ENCODE measurements at regions not wholly inside any gene's neighbourhood (a gene's known extent, or its start where the extent isn't known, plus 50 kb on each side); places are given as distances from the start of the nearest gene placed in this dataset.

GRCh38 chr21:26405735-26406361, 167.2 kb downstream of the CYYR1 start:
- TF ChIP-seq ZBTB7A (IDR thresholded peaks at IDR 0.05; ENCODE audit: low read depth): no peak
- TF ChIP-seq FOXM1 (IDR thresholded peaks at IDR 0.05; ENCODE audit: borderline replicate concordance, low read depth): no peak
- TF ChIP-seq NFIC (IDR thresholded peaks at IDR 0.05): no peak
- no peak for TF ChIP-seq EP300 (IDR thresholded peaks at IDR 0.05; ENCODE audit: borderline replicate concordance)
- TF ChIP-seq EGR1 (IDR thresholded peaks at IDR 0.05): no peak
- TF ChIP-seq RAD21 (IDR thresholded peaks at IDR 0.05; ENCODE audit: low read depth): no peak
- TF ChIP-seq, protein P1, sequence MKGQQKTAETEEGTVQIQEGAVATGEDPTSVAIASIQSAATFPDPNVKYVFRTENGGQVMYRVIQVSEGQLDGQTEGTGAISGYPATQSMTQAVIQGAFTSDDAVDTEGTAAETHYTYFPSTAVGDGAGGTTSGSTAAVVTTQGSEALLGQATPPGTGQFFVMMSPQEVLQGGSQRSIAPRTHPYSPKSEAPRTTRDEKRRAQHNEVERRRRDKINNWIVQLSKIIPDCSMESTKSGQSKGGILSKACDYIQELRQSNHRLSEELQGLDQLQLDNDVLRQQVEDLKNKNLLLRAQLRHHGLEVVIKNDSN (IDR thresholded peaks at IDR 0.05): no peak
- TF ChIP-seq YY1 (IDR thresholded peaks at IDR 0.05; ENCODE audit: low read depth): no peak
- no peak for TF ChIP-seq TCF12 (IDR thresholded peaks at IDR 0.05; ENCODE audit: low read depth)
- TF ChIP-seq CREB1 (IDR thresholded peaks at IDR 0.05; ENCODE audit: low read depth): no peak
- TF ChIP-seq TAF1 (IDR thresholded peaks at IDR 0.05; ENCODE audit: low read depth): no peak
- no peak for TF ChIP-seq CEBPB (IDR thresholded peaks at IDR 0.05)
- no peak for TF ChIP-seq REST (IDR thresholded peaks at IDR 0.05; ENCODE audit: low read depth)
- no peak for TF ChIP-seq TEAD4 (IDR thresholded peaks at IDR 0.05)
- no peak for TF ChIP-seq MAX (IDR thresholded peaks at IDR 0.05)

GRCh38 chr21:26405071-26405470, 168.0 kb downstream of the CYYR1 start:
- peak; percentile 26; the same call in 1 of the 2 replicates for TF ChIP-seq TEAD4 (IDR thresholded peaks at IDR 0.05)
- no peak for TF ChIP-seq TCF12 (IDR thresholded peaks at IDR 0.05; ENCODE audit: low read depth)

DNA sequence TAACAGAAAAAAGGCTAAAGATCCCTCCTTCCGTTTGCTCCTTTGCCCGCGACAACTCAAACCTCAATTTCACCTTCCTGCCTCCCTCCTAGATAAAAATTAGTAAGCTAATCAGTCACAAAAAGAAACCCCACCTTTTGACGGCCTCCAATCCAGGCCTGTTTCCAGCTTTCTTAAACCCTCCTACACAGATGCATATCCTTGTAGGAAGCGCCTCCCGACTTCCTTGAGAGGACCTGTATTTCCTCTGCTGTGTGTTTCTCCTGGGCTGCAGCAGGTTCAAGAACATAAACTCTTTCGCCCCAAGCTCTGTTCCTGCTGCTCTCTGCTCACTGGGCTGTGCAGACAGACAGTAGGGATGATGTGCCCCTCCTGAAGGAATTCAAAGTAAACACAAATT, 168.8 kb downstream of the CYYR1 start:
- TF ChIP-seq FOXM1 (IDR thresholded peaks at IDR 0.05; ENCODE audit: borderline replicate concordance, low read depth) (no peak), RAD21 (IDR thresholded peaks at IDR 0.05; ENCODE audit: low read depth) (no peak), TAF1 (IDR thresholded peaks at IDR 0.05; ENCODE audit: low read depth) (no peak), CEBPB (IDR thresholded peaks at IDR 0.05) (no peak)

DNA sequence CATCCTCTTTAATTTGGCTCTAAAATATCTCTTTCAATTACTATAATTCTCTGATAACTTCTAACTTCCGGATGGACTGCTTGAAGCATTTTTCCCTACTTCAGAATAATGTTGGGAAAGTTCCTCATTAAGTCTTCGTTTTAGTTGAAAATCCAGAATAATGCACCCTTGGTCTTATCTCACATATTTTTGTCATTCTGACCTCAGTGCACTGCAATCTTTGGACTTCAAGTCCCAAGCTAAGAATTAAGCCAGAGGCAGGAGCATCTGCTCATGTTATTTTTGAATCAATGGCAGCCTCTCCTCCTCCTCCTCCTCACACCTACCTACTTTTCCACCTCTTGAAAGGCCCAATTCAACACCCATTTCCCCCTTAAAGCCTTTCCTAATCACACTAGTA, 169.8 kb downstream of the CYYR1 start:
- TF ChIP-seq ZBTB7A (IDR thresholded peaks at IDR 0.05; ENCODE audit: low read depth) (no peak), EP300 (IDR thresholded peaks at IDR 0.05; ENCODE audit: borderline replicate concordance) (no peak), MAX (IDR thresholded peaks at IDR 0.05) (no peak), EGR1 (IDR thresholded peaks at IDR 0.05) (no peak), CEBPB (IDR thresholded peaks at IDR 0.05) (no peak), TEAD4 (IDR thresholded peaks at IDR 0.05) (no peak), NFIC (IDR thresholded peaks at IDR 0.05) (no peak), REST (IDR thresholded peaks at IDR 0.05; ENCODE audit: low read depth) (no peak), YY1 (IDR thresholded peaks at IDR 0.05; ENCODE audit: low read depth) (no peak), TAF1 (IDR thresholded peaks at IDR 0.05; ENCODE audit: low read depth) (no peak), TCF12 (IDR thresholded peaks at IDR 0.05; ENCODE audit: low read depth) (no peak), FOXM1 (IDR thresholded peaks at IDR 0.05; ENCODE audit: borderline replicate concordance, low read depth) (no peak), CREB1 (IDR thresholded peaks at IDR 0.05; ENCODE audit: low read depth) (no peak), RAD21 (IDR thresholded peaks at IDR 0.05; ENCODE audit: low read depth) (no peak)
- TF ChIP-seq, protein P1 (IDR thresholded peaks at IDR 0.05): no peak

DNA sequence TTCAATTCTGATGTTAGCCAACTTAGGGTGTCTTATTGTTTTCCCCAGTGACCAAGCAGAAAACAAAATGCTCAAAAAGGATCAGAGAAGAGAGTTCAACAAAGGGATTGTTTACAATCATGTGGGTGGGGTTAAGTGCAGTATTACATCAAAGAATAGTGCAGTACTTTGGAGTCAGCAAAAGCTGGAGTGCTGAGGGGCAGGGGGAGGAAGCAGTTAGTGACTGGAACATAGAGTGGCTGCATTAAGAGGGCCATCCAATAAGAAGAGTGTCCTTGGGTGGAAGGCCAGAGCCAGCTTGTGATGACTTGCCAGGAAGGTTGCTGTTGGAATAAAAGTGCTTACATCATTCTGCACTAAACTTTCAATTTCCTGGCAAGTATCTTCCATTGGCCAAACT, 175.5 kb downstream of the CYYR1 start:
- TF ChIP-seq REST (IDR thresholded peaks at IDR 0.05; ENCODE audit: low read depth): no peak
- TF ChIP-seq YY1 (IDR thresholded peaks at IDR 0.05; ENCODE audit: low read depth): no peak
- no peak for TF ChIP-seq CREB1 (IDR thresholded peaks at IDR 0.05; ENCODE audit: low read depth)
- no peak for TF ChIP-seq MAX (IDR thresholded peaks at IDR 0.05)
- TF ChIP-seq RAD21 (IDR thresholded peaks at IDR 0.05; ENCODE audit: low read depth): no peak

All from Ishikawa (cell line).